HCT116 (cell line): ENCODE measurements at regions not wholly inside any gene's neighbourhood (a gene's known extent, or its start where the extent isn't known, plus 50 kb on each side); places are given as distances from the start of the nearest gene placed in this dataset.

Source experiments
- ATAC-seq: fragments of 200-7000 bp; cut with Tn5 transposase; 2 replicates; pipeline ENCODE4 v1.9.1; 2020; ENCODE audit warnings: mild to moderate bottlenecking, moderate library complexity
- BruUV-seq: library from RNA; stranded (reverse); fragments of 400-500 nt; replicated peaks from 2 replicates; lab custom pipeline; 2021; lab: Mats Ljungman, UMichigan
- CTCF ChIA-PET: fragments of 300-600 bp; sonication (Branson Sonifier 250); formaldehyde crosslinking; loops from one replicate; lab custom pipeline; 2021; ENCODE audit warnings: antibody characterized with exemption; lab: Charles Lee
- POLR2A ChIA-PET: fragments of 300-600, 350-600 bp; sonication (Branson Sonifier 250); formaldehyde crosslinking; loops from one replicate; lab custom pipeline; 2021; ENCODE audit warnings: antibody characterized with exemption; lab: Charles Lee
- RAD21 ChIA-PET, 2 experiments: fragments of 300-600 bp; sonication (Branson Sonifier 250); formaldehyde crosslinking; loops; one replicate each; lab custom pipeline; 2023; ENCODE audit warnings: low total read pairs in 2 of 2; ENCODE audit not compliant: uncharacterized antibody in 2 of 2, unreplicated experiment in 2 of 2, low non-redundant PET in 1 of 2; lab: Charles Lee
- DNase-seq: peaks from one replicate; pipeline ENCODE4 v3.0.0-alpha.2; 2010; ENCODE audit warnings: low read depth, low spot score
- H2AFZ ChIP-seq: fragments of 200-600 bp; shearing (Covaris generic), sonication (generic); 2 replicates; pipeline ENCODE4 v1.6.1; 2017; ENCODE audit warnings: low read depth, mixed run types, mixed read lengths, antibody characterized with exemption, low read length; ENCODE audit not compliant: poor library complexity, severe bottlenecking
- H3K27ac ChIP-seq: 2 replicates; pipeline ENCODE4 v1.5.1; 2012; ENCODE audit warnings: low read depth, low read length
- H3K27me3 ChIP-seq: fragments of 200-600 bp; sonication (generic); 2 replicates; pipeline ENCODE4 v1.6.1; 2016; ENCODE audit warnings: mixed run types, low read length, mixed read lengths; ENCODE audit not compliant: insufficient read depth
- H3K36me3 ChIP-seq, 2 experiments: fragments of 200-500 bp in 1 of 2; fragments of 200-600 bp in 1 of 2; sonication (Bioruptor generic) in 1 of 2; sonication (generic) in 1 of 2; 2 replicates each; pipeline versions ENCODE4 v1.5.1 to v1.6.1; 2014 to 2016; ENCODE audit warnings: low read length in 2 of 2, inconsistent platforms in 1 of 2, mixed read lengths in 1 of 2, mixed run types in 1 of 2; ENCODE audit not compliant: insufficient read depth in 2 of 2, control insufficient read depth in 1 of 2
- H3K4me1 ChIP-seq, 2 experiments: fragments of 200-600 bp in 1 of 2; sonication (generic) in 1 of 2; 2 replicates each; pipeline versions ENCODE4 v1.5.1 to v1.6.1; 2012 to 2017; ENCODE audit warnings: low read length in 2 of 2, inconsistent platforms in 1 of 2, mild to moderate bottlenecking in 1 of 2, mixed read lengths in 1 of 2, mixed run types in 1 of 2, moderate library complexity in 1 of 2; ENCODE audit not compliant: insufficient read depth in 2 of 2, control insufficient read depth in 1 of 2
- H3K4me2 ChIP-seq: fragments of 200-600 bp; sonication (generic); 2 replicates; pipeline ENCODE4 v1.6.1; 2017; ENCODE audit warnings: mixed run types, low read length, mixed read lengths
- H3K4me3 ChIP-seq, 2 experiments: fragments of 200-600 bp in 1 of 2; sonication (generic) in 1 of 2; replicated peaks in 1 of 2; 2 replicates each; pipeline ENCODE4 v1.5.1; 2011 to 2016; ENCODE audit warnings: low read length in 2 of 2, control low read depth in 1 of 2, low read depth in 1 of 2, mild to moderate bottlenecking in 1 of 2, mixed read lengths in 1 of 2, mixed run types in 1 of 2
- H3K79me2 ChIP-seq: fragments of 200-600 bp; sonication (generic); 2 replicates; pipeline ENCODE4 v1.6.1; 2017; ENCODE audit warnings: mild to moderate bottlenecking, mixed run types, low read length, moderate library complexity, mixed read lengths; ENCODE audit not compliant: insufficient read depth
- H3K9ac ChIP-seq: fragments of 200-600 bp; sonication (generic); 2 replicates; pipeline ENCODE4 v1.6.1; 2016; ENCODE audit warnings: low read length, mixed read lengths
- H3K9me2 ChIP-seq: fragments of 200-600 bp; sonication (generic), shearing (Covaris generic); 2 replicates; pipeline ENCODE4 v1.6.1; 2017; ENCODE audit warnings: mixed run types, mild to moderate bottlenecking, moderate library complexity; ENCODE audit not compliant: insufficient read depth
- H3K9me3 ChIP-seq, 2 experiments: fragments of 200-500 bp in 1 of 2; fragments of 200-600 bp in 1 of 2; sonication (Bioruptor generic) in 1 of 2; sonication (generic) in 1 of 2; 2 replicates each; pipeline ENCODE4 v1.6.1; 2014 to 2017; ENCODE audit warnings: low read length in 2 of 2, mixed read lengths in 2 of 2, inconsistent platforms in 1 of 2, low read depth in 1 of 2, mild to moderate bottlenecking in 1 of 2, mixed run types in 1 of 2, moderate library complexity in 1 of 2; ENCODE audit not compliant: control insufficient read depth in 1 of 2, insufficient read depth in 1 of 2
- H4K20me1 ChIP-seq: fragments of 200-600 bp; sonication (generic), shearing (Covaris generic); 2 replicates; pipeline ENCODE4 v1.6.1; 2017; ENCODE audit warnings: mixed run types, mild to moderate bottlenecking, moderate library complexity; ENCODE audit not compliant: insufficient read depth
- CBX3 ChIP-seq: IDR thresholded peaks from 2 replicates; pipeline ENCODE4 v1.6.1; 2012; ENCODE audit warnings: low read depth
- EGR1 ChIP-seq: IDR thresholded peaks from 2 replicates; pipeline ENCODE4 v1.6.1; 2012; ENCODE audit warnings: low read depth
- ELF1 ChIP-seq: IDR thresholded peaks from 2 replicates; pipeline ENCODE4 v1.6.1; 2012; ENCODE audit warnings: low read depth, borderline replicate concordance
- EZH2 ChIP-seq: fragments of 200-600 bp; sonication (generic); IDR thresholded peaks from 2 replicates; pipeline ENCODE4 v1.6.1; 2017; ENCODE audit warnings: antibody characterized with exemption, mixed run types
- EZH2phosphoT487 ChIP-seq: fragments of 200-600 bp; IDR thresholded peaks from 2 replicates; pipeline ENCODE4 v1.6.1; 2018; ENCODE audit warnings: antibody characterized with exemption, borderline replicate concordance
- JUND ChIP-seq: IDR thresholded peaks from 2 replicates; pipeline ENCODE4 v1.6.1; 2012
- MAX ChIP-seq: IDR thresholded peaks from 2 replicates; pipeline ENCODE4 v1.6.1; 2012
- POLR2A ChIP-seq: IDR thresholded peaks from 2 replicates; pipeline ENCODE4 v1.7.0; 2011; ENCODE audit warnings: borderline replicate concordance; ENCODE audit not compliant: insufficient read depth, insufficient read length; ENCODE audit errors: extremely low read depth
- POLR2AphosphoS5 ChIP-seq: IDR thresholded peaks from 2 replicates; pipeline ENCODE4 v1.6.1; 2011; ENCODE audit warnings: mild to moderate bottlenecking, low read depth, low read length, moderate library complexity
- REST ChIP-seq: IDR thresholded peaks from 2 replicates; pipeline ENCODE4 v1.6.1; 2012; ENCODE audit warnings: low read depth
- SIN3A ChIP-seq: IDR thresholded peaks from 2 replicates; pipeline ENCODE4 v1.6.1; 2012; ENCODE audit warnings: low read depth
- SP1 ChIP-seq: IDR thresholded peaks from 2 replicates; pipeline ENCODE4 v1.6.1; 2012; ENCODE audit warnings: low read depth
- SRF ChIP-seq: IDR thresholded peaks from 2 replicates; pipeline ENCODE4 v1.6.1; 2012; ENCODE audit warnings: low read depth
- YY1 ChIP-seq: IDR thresholded peaks from 2 replicates; pipeline ENCODE4 v1.6.1; 2011; ENCODE audit warnings: low read length, low read depth, moderate library complexity, mild to moderate bottlenecking; ENCODE audit not compliant: insufficient replicate concordance; ENCODE audit errors: extremely low read depth
- ZFX ChIP-seq: fragments of 450-650 bp; IDR thresholded peaks from 2 replicates; pipeline ENCODE4 v1.6.1; 2017
- intact Hi-C: fragments of 100-400 bp; cut with micrococcal nuclease; formaldehyde crosslinking; loops from 2 replicates; pipeline ENCODE4 v1.10.0; 2022
- TF ChIP-seq, protein P1 (sequence below): IDR thresholded peaks from 2 replicates; pipeline ENCODE4 v1.6.1; 2012
- TF ChIP-seq, protein P2 (sequence below): IDR thresholded peaks from 2 replicates; pipeline ENCODE4 v1.6.1; 2011; ENCODE audit warnings: mild to moderate bottlenecking, low read length, moderate library complexity; ENCODE audit not compliant: insufficient replicate concordance; ENCODE audit errors: extremely low read depth

- Histone ChIP-seq H3K9ac (no peak overlapping the region), H3K4me1 (no peaks in the 10 kb centered on the region), H3K4me2 (no peak overlapping the region), H3K9me2 (peaks cover 3% of the 10 kb centered on the region; the same call in 1 of the 2 replicates), H3K9me3 (no peaks in the 10 kb centered on the region), H3K27ac (no peak overlapping the region), H3K36me3 (no peaks in the 10 kb centered on the region), H2AFZ (no peak overlapping the region), H3K79me2 (no peaks in the 10 kb centered on the region), H4K20me1 (no peaks in the 10 kb centered on the region), H3K27me3 (no peaks in the 10 kb centered on the region), H3K4me3 (no peak overlapping the region)
- ATAC-seq (no peak), DNase-seq (no peak)
- BruUV-seq = no TSS peak
- intact Hi-C loops = no loop called here
- CTCF ChIA-PET = no interaction called here
- no peak for TF ChIP-seq SIN3A
- no peak for TF ChIP-seq CBX3
- no peak for TF ChIP-seq JUND
- TF ChIP-seq EZH2 = no peak
- TF ChIP-seq EZH2phosphoT487 = no peak
- TF ChIP-seq ZFX = no peak
- TF ChIP-seq ELF1 = no peak
- TF ChIP-seq SP1 = no peak
- TF ChIP-seq EGR1 = no peak
- TF ChIP-seq, protein P1, sequence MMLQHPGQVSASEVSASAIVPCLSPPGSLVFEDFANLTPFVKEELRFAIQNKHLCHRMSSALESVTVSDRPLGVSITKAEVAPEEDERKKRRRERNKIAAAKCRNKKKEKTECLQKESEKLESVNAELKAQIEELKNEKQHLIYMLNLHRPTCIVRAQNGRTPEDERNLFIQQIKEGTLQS = no peak
- TF ChIP-seq, protein P2, sequence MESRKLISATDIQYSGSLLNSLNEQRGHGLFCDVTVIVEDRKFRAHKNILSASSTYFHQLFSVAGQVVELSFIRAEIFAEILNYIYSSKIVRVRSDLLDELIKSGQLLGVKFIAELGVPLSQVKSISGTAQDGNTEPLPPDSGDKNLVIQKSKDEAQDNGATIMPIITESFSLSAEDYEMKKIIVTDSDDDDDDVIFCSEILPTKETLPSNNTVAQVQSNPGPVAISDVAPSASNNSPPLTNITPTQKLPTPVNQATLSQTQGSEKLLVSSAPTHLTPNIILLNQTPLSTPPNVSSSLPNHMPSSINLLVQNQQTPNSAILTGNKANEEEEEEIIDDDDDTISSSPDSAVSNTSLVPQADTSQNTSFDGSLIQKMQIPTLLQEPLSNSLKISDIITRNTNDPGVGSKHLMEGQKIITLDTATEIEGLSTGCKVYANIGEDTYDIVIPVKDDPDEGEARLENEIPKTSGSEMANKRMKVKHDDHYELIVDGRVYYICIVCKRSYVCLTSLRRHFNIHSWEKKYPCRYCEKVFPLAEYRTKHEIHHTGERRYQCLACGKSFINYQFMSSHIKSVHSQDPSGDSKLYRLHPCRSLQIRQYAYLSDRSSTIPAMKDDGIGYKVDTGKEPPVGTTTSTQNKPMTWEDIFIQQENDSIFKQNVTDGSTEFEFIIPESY = no peak
- no peak for TF ChIP-seq SRF
- TF ChIP-seq YY1 = no peak
- TF ChIP-seq POLR2AphosphoS5 = no peak
- TF ChIP-seq REST = no peak
- no peak for TF ChIP-seq MAX
- TF ChIP-seq POLR2A = no peak
- RAD21 ChIA-PET = no interaction called here
- POLR2A ChIA-PET = no interaction called here
Observed at GRCh38 chr4:174435974-174436373, 86.3 kb downstream of the HPGD start.
